ENCODE measurements at regions not wholly inside any gene's neighbourhood (a gene's known extent, or its start where the extent isn't known, plus 50 kb on each side); places are given as distances from the start of the nearest gene placed in this dataset.
A peak's percentile ranks its signal among the peaks of the same experiment; 100 is the strongest.
"Not testable (repeated sequence)": the region's sequence is repeated elsewhere in the genome, so short reads cannot be mapped to it uniquely, and the experiment has no call there.

DNA sequence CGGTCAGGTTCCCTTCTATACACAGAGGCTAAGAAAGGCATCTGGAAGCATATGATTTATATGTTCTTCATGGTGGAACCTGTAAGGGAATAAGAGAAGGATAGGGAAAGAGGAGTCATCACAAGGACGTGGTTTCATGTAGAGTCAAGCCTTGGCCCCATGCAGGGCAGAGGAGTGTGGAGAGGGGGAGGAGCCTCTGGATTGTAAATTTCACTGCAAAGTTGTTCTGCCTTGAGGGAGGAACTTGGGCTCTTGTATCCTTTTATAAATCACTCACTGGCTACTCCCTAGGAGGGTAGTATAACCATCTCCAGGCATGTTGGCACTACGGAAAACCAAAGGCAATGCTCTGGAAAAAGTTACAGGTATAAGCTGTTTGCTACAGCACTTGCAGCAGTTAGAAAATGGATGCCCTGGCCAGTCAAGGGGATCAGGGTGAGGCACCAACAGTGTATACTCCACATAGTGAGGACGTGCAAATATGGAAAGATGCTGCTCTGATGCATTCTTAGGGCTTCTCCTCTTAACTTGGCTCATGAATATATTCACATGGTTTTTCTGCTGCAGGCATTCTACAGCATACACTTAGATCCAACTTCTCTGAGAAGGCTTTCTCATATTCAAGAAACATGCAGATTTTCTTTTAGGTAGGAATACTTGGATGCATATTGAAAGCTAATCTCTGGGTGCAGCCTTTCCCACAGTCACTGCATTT, 60.3 kb upstream of the ZNF81 start:
- POLR2A ChIA-PET: no interaction called here
- H3K9me3 Mint-ChIP-seq: no peaks in the 10 kb centered on the region
- peaks cover 0 to 6% (median 2%) of the 10 kb centered on the region in 5 donors for H3K27me3 Mint-ChIP-seq
- H3K27ac Mint-ChIP-seq: no peak overlapping the region
- no peaks in the 10 kb centered on the region for H3K36me3 Mint-ChIP-seq
- no peak for ATAC-seq
- no peak for DNase-seq
- H3K4me1 Mint-ChIP-seq: no peaks in the 10 kb centered on the region
- no peak overlapping the region for H3K4me3 Mint-ChIP-seq

- Mint-ChIP-seq H3K4me3 (no peak overlapping the region), H3K4me1 (no peaks in the 10 kb centered on the region), H3K36me3 (peaks cover 0 to 5% (median 4%) of the 10 kb centered on the region in 3 donors), H3K27me3 (peaks cover 5 to 14% (median 9%) of the 10 kb centered on the region in 5 donors), H3K9me3 (peaks cover 0 to 9% (median 4%) of the 10 kb centered on the region in 9 donors), H3K27ac (no peak overlapping the region)
- ATAC-seq (no peak), DNase-seq (no peak)
- POLR2A ChIA-PET: no interaction called here
Measured at GRCh38 chrX:47772764-47773163, 63.9 kb upstream of the ZNF81 start.

DNA sequence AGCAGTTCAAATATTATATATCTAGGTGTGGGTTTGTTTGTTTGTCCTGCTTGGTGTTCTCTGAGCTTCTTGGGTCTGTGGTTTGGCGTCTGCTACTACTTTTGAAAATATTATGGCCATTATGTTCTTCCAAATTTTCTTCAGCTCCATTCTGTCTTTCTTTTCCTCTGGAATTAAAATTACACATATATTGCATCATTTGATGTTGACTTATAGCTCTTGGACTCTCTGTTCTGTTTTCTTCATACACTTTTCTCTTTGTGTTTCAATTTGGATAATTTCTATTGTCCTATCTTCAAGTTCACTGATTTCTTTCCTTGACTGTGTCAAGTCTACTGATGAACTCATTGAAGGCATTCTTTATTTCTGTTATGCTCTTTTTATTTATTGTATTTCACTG, 65.2 kb upstream of the ZNF81 start:
- Mint-ChIP-seq H3K36me3 (peaks cover 0 to 5% (median 4%) of the 10 kb centered on the region in 3 donors), H3K27ac (no peak overlapping the region), H3K4me1 (no peaks in the 10 kb centered on the region), H3K27me3 (peaks cover 5 to 15% (median 9%) of the 10 kb centered on the region in 5 donors), H3K4me3 (no peak overlapping the region), H3K9me3 (peaks cover 0 to 9% (median 4%) of the 10 kb centered on the region in 9 donors)
- POLR2A ChIA-PET: no interaction called here
- no peak for DNase-seq
- no peak for ATAC-seq

GRCh38 chrX:47762826-47763225, 73.9 kb upstream of the ZNF81 start:
- H3K9me3 Mint-ChIP-seq, H3K4me3 Mint-ChIP-seq, POLR2A ChIA-PET, H3K27me3 Mint-ChIP-seq, DNase-seq, H3K4me1 Mint-ChIP-seq, H3K27ac Mint-ChIP-seq, ATAC-seq, H3K36me3 Mint-ChIP-seq: not testable (repeated sequence)

DNA sequence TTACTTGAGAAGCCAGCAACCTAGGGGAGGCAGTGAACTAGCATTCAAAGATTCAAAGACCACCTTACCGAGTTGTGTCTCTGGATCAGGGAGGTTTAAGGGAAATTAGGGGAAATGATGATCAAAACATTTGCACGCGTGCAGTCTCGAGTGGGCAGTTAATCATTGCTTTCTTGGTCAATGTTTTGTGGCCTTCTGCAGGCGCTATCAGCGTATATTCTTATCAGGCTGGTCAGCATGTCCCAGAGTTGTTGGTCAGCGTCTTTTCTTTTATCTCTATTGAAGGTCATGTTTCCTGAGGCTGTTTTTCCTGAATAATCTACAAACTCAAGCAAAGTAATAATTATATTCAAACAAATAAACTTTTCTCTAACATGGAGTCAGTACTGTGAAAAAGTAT, 84.0 kb upstream of the ZNF81 start:
- peaks cover 0 to 9% (median under 1%) of the 10 kb centered on the region in 5 donors for H3K27me3 Mint-ChIP-seq
- ATAC-seq (no peak), DNase-seq (no peak)
- POLR2A ChIA-PET: no interaction called here
- no peaks in the 10 kb centered on the region for H3K4me1 Mint-ChIP-seq
- H3K9me3 Mint-ChIP-seq: no peaks in the 10 kb centered on the region
- H3K36me3 Mint-ChIP-seq: no peaks in the 10 kb centered on the region
- H3K27ac Mint-ChIP-seq: no peak overlapping the region
- H3K4me3 Mint-ChIP-seq: no peak overlapping the region

GRCh38 chrX:47751670-47752069, 85.0 kb upstream of the ZNF81 start:
- no peak overlapping the region for H3K27ac Mint-ChIP-seq
- no peak overlapping the region for H3K4me3 Mint-ChIP-seq
- no peaks in the 10 kb centered on the region for H3K4me1 Mint-ChIP-seq
- peaks cover 0 to 9% (median 2%) of the 10 kb centered on the region in 5 donors for H3K27me3 Mint-ChIP-seq
- H3K9me3 Mint-ChIP-seq: no peaks in the 10 kb centered on the region
- POLR2A ChIA-PET: no interaction called here
- no peaks in the 10 kb centered on the region for H3K36me3 Mint-ChIP-seq
- ATAC-seq: no peak
- peak in 6 of 10 donors; percentile 4 to 60 (median 9) for DNase-seq

GRCh38 chrX:47749185-47749967, 87.3 kb upstream of the ZNF81 start:
- no peak for ATAC-seq
- no peaks in the 10 kb centered on the region for H3K4me1 Mint-ChIP-seq
- H3K36me3 Mint-ChIP-seq: no peaks in the 10 kb centered on the region
- no peaks in the 10 kb centered on the region for H3K9me3 Mint-ChIP-seq
- POLR2A ChIA-PET: no interaction called here
- peaks cover 0 to 8% (median 2%) of the 10 kb centered on the region in 5 donors for H3K27me3 Mint-ChIP-seq
- no peak overlapping the region for H3K27ac Mint-ChIP-seq
- no peak overlapping the region for H3K4me3 Mint-ChIP-seq
- no peak for DNase-seq

DNA sequence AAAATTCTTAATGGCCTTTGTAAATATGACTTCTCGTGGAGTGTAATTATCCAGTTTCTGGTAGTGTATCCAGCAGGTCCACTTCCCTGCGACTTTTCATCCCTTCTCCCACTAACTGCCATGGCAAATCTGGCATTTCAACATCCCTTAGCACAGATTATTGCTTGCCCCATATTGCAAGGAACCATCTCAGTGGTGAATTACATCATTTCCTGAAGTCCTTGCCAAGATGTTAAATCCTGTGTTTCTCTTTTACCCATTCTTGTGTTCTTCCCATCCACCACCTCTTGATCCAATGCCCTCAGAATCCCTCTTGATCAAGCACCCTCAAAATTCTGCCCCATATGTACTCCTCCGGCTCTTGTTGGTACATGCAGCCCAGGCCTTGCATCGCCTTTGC, 88.1 kb upstream of the ZNF81 start:
- DNase-seq (no peak), ATAC-seq (no peak)
- Mint-ChIP-seq H3K4me3 (peak overlapping the region in 1 of 10 donors; percentile 46), H3K4me1 (no peaks in the 10 kb centered on the region), H3K27me3 (peaks cover 0 to 8% (median 2%) of the 10 kb centered on the region in 5 donors), H3K27ac (no peak overlapping the region), H3K36me3 (no peaks in the 10 kb centered on the region), H3K9me3 (no peaks in the 10 kb centered on the region)
- POLR2A ChIA-PET: no interaction called here

DNA sequence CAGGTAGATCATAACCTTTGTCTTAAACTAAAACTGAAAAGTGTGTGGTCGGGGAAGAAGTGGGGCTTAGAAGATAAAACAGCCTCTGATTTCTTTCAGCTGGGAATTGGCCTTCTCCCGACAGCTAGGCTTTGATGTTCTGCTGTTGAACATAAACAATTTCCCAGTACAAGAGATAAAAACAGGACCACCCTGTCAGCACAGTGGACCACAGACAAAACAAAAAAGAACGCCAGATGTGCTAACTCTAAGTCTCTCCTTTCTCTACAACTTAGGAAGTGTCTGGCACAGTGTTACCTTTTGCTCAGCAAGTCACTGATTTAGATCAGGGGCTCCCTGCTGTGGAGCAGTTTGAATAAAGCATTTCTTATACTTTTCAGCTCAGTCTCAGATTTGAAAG, 87.5 kb upstream of the UXT start:
- ATAC-seq: no peak
- H3K9me3 Mint-ChIP-seq: no peaks in the 10 kb centered on the region
- peaks cover 0 to 8% (median 2%) of the 10 kb centered on the region in 5 donors for H3K27me3 Mint-ChIP-seq
- POLR2A ChIA-PET: no interaction called here
- H3K4me1 Mint-ChIP-seq: no peaks in the 10 kb centered on the region
- DNase-seq: no peak
- H3K4me3 Mint-ChIP-seq: no peak overlapping the region
- H3K36me3 Mint-ChIP-seq: no peaks in the 10 kb centered on the region
- no peak overlapping the region for H3K27ac Mint-ChIP-seq

DNA sequence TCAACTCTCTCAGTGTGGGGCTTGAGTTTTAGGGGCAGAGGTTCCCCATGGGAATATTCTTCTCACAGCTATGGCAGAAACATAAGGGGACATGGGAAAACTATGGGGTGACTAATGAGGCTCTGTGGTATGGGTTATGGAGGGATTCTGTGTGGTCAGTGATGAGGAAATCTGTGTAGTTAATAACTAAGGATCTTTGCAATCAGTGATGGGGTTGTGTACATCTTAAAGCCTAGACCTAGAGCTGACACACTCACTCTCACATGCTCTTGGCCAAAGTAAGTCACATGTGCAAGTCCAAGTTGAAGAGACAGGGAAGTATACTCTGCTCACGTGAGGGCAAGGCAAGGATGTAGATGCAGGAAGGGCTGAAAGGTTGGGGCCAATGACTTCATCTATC, 86.4 kb upstream of the UXT start:
- no peaks in the 10 kb centered on the region for H3K36me3 Mint-ChIP-seq
- peaks cover 0 to 8% (median 2%) of the 10 kb centered on the region in 5 donors for H3K27me3 Mint-ChIP-seq
- no peaks in the 10 kb centered on the region for H3K9me3 Mint-ChIP-seq
- ATAC-seq: no peak
- DNase-seq: no peak
- no peaks in the 10 kb centered on the region for H3K4me1 Mint-ChIP-seq
- POLR2A ChIA-PET: no interaction called here
- no peak overlapping the region for H3K4me3 Mint-ChIP-seq
- H3K27ac Mint-ChIP-seq: no peak overlapping the region

DNA sequence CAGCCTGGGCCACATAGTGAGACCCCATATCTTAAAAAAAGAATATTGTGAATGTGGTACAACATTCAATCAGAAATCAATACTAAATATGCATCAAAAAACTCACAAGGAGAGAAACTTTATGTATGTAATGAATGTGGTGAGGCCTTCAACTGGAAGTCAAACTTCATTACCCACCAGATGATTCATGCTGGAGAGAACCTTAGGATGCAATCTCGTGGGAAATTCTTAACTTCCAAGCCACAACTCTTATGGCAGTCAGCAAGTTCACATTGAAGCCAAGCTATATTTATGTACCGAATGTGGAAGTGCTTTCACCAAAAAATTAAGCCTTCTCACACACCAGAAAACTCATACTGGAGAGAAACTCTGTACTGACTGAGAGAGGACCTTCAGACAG, 84.5 kb upstream of the UXT start:
- Mint-ChIP-seq H3K36me3 (no peaks in the 10 kb centered on the region), H3K4me3 (no peak overlapping the region), H3K27me3 (peaks cover 0 to 2% (median 0%) of the 10 kb centered on the region in 5 donors), H3K9me3 (peaks cover 0 to 5% (median 0%) of the 10 kb centered on the region in 9 donors), H3K27ac (no peak overlapping the region), H3K4me1 (no peaks in the 10 kb centered on the region)
- DNase-seq (no peak), ATAC-seq (no peak)
- POLR2A ChIA-PET: no interaction called here

GRCh38 chrX:47738870-47739269, 79.9 kb upstream of the UXT start:
- ATAC-seq, H3K36me3 Mint-ChIP-seq, POLR2A ChIA-PET, H3K9me3 Mint-ChIP-seq, H3K27ac Mint-ChIP-seq, H3K27me3 Mint-ChIP-seq, DNase-seq, H3K4me3 Mint-ChIP-seq, H3K4me1 Mint-ChIP-seq: not testable (repeated sequence)

DNA sequence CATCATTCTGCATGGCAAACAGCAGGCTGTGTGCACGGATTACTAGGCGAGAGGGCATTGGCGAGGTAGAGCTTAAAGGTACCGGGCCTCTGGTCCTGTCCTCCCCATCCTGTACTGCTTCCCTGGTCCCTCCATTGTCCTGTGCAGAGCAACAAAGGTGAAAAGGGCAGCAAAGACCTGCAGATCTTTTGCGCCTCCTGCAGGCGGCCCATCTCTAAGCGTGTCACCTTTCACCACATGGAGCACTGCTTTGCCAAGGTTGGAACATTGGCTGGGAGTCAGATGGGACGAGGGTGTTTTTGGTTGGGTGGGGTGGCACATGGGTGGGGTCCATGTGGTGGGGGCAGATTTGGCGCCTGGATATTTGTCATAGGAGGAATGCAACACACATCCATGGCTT, 64.7 kb upstream of the UXT start:
- Mint-ChIP-seq H3K4me1 (peaks cover 0 to 3% (median 0%) of the 10 kb centered on the region in 4 donors), H3K9me3 (no peaks in the 10 kb centered on the region), H3K36me3 (no peaks in the 10 kb centered on the region), H3K27me3 (peaks cover 0 to 10% (median 2%) of the 10 kb centered on the region in 5 donors), H3K4me3 (no peak overlapping the region), H3K27ac (peak overlapping the region in 1 of 10 donors; percentile 58)
- POLR2A ChIA-PET: no interaction called here
- DNase-seq (no peak), ATAC-seq (no peak)
